HG03196 (cell line): ENCODE measurements at regions not wholly inside any gene's neighbourhood (a gene's known extent, or its start where the extent isn't known, plus 50 kb on each side); places are given as distances from the start of the nearest gene placed in this dataset.

ENCODE experiments used
- ATAC-seq: cut with Tn5 transposase; IDR thresholded peaks from one replicate; pipeline ENCODE4 v1.9.1; 2021; ENCODE audit not compliant: unreplicated experiment

- no peak for ATAC-seq
These were observed 679.5 kb downstream of the MATN1 start for GRCh38 chr1:30043731-30044408.

DNA sequence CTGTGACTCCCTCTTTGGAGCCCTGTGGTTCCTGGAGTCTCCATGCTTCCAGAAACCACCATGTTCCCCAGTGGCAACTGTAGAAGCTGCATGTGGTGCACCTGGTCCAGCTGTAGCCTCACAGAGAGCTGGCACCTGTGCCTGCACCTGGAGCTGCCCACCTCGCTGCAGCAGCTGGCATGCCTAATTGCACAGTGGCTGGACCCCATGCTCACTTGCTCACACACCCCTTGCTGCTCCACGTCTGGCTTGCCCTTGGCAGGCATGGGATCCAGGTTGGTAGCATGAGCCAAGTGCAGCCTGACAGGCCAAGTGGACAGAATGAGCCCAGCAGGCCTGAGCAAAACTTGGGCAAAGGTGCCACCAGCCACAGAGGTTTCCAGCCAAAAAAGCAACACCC lies 680.1 kb downstream of the MATN1 start:
- no peak for ATAC-seq

DNA sequence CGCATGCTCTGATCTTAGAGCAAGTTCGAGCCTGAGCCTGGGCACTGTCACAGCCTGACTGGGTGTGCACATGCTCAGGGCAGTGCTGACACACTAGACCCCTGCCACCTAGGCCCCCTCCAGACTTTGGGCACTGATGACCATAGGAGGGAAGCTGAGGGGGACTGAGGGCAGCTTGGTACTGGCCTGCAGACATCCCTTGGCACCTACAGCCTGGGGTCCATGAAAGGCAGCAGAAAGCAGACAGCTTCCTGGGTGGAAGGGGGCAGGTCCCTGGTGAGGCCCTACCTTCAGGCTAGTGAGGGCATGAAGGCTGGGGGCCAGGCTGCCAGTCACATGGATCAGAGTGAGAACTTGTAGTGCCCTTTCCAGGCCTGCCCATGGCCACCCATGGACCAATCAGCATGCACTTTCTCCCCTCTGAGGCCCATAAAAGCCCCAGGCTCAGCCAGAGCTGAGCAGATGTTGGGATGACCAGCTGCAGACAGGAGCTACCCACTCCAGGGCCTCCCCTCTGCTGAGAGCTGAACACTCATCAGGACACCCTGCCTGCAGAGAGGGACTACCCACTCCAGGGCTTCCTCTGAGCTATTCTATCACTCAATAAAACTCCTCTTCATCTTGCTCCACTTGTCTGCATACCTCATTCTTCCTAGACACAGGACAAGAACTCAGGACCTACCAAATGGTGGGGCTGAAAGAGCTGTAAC lies 680.8 kb downstream of the MATN1 start:
- no peak for ATAC-seq

GRCh38 chr1:30041741-30042437 lies 681.5 kb downstream of the MATN1 start:
- no peak for ATAC-seq

DNA sequence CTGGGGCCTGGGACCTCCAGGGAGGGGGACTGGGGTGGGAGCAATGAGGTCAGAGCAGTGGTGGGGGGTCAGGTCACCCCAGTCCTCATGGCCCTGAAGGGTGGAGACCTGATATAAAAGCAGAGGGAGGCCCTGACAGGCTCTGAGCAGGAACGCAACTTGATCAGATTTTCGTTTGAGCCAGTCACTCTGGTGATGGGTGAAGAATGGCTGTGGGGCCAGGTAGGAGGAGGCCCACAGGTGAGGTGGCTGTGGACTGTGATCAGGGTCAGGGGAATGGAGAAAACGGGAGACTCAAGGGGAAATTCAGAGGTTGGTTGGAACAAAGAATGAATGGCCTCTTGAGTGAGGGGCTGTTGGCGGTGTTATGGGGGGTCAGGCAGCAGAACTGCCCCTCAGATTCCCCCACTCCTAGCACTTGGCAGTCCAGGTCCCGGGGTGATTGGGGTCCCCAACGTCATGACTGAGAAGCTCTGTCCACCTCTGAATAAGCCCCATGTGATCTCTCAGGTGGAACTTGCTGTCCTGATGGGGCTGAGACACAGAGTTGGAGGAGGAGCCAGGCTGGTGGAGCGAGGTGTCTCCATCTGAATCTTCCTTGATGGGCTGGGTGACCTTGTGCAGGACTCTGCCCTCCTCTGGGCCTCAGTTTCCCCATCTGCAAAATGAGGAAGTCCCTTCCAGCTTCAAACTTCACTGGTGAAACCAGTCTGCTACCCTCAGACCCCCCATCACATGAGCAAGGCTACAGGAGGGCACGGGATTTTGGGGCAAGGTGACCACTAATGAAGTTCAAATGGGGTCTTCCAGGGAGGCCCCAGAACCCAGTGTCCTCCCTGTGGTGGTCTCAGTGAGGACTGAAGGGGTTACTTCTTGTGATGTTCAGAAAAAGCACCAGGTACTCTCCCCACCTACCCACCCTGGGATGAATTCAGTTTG lies 683.0 kb downstream of the MATN1 start:
- ATAC-seq, result no peak

- ATAC-seq, result no peak
These were observed 683.9 kb downstream of the MATN1 start for GRCh38 chr1:30039354-30040080.

DNA sequence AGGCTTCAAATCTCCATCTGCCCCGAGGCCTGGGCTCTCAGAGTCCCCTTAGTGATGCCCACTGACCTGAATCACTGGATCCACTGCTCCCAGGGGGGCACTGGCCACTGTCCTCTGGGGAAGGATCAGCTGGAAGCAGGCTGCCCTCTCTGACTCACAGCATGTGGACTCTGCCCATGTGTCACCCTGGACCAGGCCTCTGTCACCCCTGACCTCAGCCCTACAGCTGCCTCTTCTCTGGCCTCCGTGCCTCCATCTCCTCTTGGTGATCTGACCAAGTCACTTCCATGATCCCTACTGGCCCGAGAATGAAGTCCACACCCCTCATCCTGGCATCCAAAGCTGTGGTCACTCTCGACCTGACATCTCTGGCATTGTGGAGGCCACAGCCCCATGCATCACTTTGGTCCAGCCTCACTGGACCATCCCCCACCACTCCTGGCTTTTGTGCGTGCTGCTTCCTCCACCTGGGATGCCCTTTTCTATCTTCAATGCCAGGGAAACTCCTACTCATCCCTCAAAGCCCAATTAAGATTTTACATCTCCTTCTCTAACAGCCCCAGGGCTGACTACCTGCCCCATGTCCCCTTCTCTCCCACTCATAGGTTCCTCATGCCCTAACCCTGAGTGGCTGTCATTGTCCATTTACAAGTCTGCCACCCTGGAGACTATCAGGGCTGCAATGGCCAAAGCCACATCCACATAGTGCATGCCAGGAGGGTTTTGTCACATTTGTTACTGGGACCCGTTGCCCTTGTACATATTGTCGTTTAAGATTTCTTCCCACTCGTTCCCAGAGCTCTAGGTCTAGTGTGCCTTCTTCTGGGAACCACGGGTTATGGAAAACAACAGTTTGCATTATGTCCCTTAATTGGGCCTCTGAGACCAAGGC lies 685.0 kb downstream of the MATN1 start:
- ATAC-seq, result no peak

- ATAC-seq, result no peak
These were observed 685.9 kb downstream of the MATN1 start for GRCh38 chr1:30037251-30038118.

DNA sequence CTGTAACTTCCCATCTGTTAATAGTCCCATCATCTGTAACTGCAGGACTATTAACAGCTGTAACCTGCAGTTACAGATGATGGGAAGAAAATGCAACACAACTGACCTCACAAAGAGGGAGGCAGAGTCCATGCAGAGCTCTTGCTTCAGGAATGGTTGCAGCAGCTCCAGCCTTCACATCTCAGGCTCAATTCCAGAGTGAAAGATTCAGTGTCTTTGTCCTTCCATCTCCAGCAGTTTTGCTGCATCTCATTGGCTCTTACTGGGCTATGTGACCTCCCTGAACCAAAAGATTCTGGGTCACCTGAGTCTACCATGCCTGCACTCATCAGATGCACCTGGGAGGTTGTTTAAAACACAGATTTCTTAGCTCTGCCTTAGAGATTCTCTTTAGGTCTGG lies 686.7 kb downstream of the MATN1 start:
- no peak for ATAC-seq

- ATAC-seq, result no peak
These were observed 687.2 kb downstream of the MATN1 start for GRCh38 chr1:30036229-30036547.

DNA sequence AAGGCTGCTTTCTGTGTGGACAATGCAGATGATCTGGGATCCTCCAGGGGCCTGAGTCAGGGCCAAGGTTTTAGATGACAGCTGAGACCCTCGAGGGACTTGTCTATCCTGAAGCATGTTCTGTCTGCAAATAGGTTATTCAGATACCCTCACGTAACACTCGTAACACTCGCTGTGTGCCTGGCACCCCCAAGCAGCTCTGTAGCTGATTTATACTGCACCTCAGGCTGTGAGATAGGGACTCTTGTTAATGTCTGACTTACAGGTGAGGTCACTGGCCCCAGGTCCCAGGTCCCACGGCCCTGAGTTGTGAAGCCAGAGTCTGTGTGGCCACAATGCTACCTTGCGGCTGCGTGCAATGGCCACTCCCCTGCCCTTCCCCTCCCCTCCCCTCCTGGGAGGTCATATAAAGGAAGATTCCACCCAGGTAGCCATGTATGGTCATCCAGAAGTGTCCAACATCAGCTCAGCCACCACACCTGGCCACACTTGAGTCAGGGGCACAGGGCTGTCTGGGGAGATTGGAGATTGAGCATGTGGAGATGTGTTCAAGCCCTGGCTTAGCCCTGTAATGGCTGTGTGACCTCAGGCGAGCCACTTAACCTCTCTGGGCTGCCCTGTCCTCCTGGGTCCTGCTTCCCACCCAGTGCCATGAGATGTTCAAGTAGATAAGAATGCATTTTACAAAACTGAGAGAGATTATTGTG lies 687.7 kb downstream of the MATN1 start:
- no peak for ATAC-seq

DNA sequence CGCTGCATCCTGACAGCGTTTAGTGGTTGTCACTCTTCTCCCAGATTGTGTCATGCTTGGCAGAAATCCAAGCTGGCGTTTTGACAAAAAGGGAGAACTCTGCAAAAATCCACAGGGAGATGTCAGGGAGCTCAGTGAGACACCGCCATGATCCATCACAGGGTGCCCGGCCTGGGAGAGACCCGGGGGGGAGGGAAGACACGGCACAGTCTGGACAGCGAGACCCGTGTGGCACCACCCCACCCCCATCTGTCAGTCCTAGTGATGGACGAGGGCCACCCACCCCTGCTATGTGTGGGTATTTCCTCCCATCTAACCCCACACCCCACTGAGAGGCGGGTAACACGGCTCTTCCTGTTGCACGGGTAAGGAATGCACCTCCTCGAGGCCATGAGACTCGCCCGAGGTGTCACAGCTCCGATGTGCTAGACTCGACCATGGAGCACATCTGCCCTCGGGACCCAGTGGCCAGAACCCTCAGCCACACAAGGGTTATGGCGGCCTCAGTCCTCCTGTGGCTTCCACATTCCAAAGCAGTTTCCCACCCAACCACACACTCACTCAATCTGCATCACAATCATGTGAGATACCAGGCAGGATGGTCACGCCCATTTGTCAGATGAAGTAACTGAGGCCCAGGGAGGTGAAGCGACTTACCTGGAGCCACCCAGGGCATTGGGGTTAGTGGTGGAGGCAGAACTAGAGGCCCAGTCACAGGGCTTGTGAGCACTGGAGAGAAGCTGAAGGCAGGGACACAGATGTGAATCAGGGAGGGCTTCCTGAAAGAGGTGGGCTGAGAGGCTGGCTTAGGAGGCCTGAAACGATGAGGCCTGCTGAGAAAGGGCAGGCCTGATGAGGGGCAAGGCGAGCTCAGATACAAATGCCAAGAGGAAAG lies 688.5 kb downstream of the MATN1 start:
- no peak for ATAC-seq

- ATAC-seq, result no peak
These were observed 689.2 kb downstream of the MATN1 start for GRCh38 chr1:30034105-30034626.

- ATAC-seq, result no peak
These were observed 689.9 kb downstream of the MATN1 start for GRCh38 chr1:30033256-30034104.

- ATAC-seq, result no peak
These were observed 691.1 kb downstream of the MATN1 start for GRCh38 chr1:30032302-30032701.

DNA sequence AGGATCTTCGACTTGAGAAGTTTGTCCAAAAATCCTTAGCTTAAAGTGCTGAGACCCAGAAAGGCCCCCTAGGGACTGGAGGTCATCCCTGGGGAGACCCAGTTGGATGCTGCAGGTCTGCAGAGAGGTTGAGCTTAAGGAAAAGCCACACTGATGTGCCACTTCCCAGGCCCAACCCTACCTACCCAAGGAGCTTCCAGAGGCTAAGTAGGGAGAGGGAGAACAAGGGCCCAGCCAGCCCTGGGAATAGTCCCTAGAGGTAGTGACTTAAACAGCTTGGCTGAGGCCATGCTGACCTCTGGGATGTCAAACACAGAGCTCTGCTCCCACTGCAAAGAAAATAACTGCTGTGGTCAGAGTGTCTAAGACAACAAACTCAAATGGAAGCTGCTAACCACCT lies 693.7 kb downstream of the MATN1 start:
- ATAC-seq, result no peak
